Hypothalamus (tissue), 51 donors: ENCODE measurements at regions not wholly inside any gene's neighbourhood (a gene's known extent, or its start where the extent isn't known, plus 50 kb on each side); places are given as distances from the start of the nearest gene placed in this dataset.
"Not testable (repeated sequence)": the region's sequence is repeated elsewhere in the genome, so short reads cannot be mapped to it uniquely, and the experiment has no call there.

Source experiments
- DNase-seq, 51 donors: peaks; one replicate each; lab custom pipeline; 2025; lab: John Stamatoyannopoulos, UW

DNA sequence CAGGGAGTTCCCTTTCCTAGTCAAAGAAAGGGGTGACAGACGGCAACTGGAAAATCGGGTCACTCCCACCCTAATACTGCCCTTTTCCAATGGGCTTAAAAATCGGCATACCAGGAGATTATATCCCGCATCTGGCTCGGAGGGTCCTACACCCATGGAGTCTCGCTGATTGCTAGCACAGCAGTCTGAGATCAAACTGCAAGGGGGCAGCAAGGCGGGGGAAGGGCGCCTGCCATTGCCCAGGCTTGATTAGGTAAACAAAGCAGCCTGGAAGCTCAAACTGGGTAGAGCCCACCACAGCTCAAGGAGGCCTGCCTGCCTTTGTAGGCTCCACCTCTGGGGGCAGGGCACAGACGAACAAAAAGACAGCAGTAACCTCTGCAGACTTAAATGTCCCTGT lies 831.3 kb downstream of the TTLL7 start:
- not testable (repeated sequence) for DNase-seq

GRCh38 chr1:83163879-83164475 lies 835.0 kb downstream of the TTLL7 start:
- peak in 1 of 51 donors; percentile 13 for DNase-seq

- DNase-seq, result not testable (repeated sequence)
Measured at GRCh38 chr1:83158924-83159323, 840.0 kb downstream of the TTLL7 start.

DNA sequence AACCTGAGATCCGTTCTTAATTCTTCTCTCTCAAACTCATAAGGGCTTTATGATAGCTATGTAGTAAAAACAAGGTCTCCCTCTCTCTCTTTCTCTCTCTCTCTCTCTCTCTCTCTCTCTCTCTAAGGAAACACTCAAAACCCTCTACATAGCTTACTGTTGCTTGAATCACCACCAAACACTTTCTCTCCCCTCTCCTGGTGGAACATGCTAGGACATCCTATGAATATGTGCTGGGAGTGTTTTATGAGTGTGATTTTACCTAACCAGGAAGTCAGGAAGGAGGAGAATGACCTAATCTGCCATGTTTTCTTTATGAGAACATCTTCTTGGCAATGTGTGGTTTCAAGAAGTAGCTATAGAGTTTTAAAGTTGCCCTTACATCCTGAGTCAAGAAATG lies 844.6 kb downstream of the TTLL7 start:
- not testable (repeated sequence) for DNase-seq

DNA sequence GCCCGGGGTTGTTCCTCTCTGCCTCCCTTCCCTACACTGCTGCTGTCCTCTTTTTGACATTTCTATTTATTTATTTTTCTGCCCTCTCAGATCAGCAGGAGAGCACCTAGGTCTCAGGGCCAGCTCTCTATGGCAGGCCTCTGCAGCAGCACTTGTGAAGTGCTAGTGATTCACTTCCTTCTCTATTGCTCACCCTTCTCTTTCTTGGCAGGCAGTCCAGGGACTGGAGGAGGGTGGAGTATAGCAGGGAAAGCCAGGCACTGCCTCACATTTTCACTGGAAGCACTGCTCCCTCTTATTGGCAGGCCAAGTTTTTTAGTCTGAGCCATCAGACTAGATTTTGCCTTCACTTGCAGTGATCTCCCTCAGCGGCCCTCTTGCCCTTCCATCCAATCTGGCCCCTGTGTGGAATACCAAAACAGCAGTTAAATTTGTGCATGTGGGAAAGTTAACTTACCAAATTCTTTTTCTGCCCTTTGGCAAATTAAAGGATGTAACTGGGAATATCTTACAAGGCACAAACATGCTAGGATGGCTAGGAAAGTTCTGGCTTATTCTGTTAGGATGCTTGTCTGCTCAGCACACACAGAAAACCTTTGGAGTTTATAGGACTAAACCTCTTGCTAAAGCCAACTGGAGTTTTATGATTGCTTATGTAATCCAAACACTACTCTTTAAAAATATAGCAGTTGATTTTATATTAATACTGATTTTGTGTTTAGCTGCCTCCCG lies 847.6 kb downstream of the TTLL7 start:
- peak in 3 of 51 donors; percentile 6 to 28 (median 6) for DNase-seq

GRCh38 chr1:83150479-83150878 lies 848.5 kb downstream of the TTLL7 start:
- not testable (repeated sequence) for DNase-seq

GRCh38 chr1:83145820-83146219 lies 853.1 kb downstream of the TTLL7 start:
- DNase-seq, result not testable (repeated sequence)

DNA sequence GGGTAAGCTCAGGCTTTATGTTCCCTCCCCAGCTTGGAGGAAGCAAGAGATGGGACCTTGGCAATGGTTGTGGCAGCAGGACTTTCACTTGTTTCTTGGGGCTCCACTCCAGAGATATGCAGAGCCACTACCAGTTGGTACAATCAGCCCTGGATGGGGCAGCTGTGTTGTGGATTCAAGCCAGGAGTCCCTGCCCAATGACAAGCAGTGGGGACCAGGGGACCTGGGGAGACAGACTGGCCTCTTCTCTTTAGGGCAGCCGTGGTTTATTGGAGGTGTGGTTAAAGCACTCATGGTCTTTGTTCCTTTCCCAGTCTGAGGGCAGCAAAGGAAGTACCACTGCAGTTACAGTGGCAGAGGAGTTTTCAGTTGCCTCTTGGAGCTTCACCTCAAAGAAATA lies 856.1 kb downstream of the TTLL7 start:
- not testable (repeated sequence) for DNase-seq

- not testable (repeated sequence) for DNase-seq
Measured at GRCh38 chr1:83135524-83136157, 863.3 kb downstream of the TTLL7 start.

DNA sequence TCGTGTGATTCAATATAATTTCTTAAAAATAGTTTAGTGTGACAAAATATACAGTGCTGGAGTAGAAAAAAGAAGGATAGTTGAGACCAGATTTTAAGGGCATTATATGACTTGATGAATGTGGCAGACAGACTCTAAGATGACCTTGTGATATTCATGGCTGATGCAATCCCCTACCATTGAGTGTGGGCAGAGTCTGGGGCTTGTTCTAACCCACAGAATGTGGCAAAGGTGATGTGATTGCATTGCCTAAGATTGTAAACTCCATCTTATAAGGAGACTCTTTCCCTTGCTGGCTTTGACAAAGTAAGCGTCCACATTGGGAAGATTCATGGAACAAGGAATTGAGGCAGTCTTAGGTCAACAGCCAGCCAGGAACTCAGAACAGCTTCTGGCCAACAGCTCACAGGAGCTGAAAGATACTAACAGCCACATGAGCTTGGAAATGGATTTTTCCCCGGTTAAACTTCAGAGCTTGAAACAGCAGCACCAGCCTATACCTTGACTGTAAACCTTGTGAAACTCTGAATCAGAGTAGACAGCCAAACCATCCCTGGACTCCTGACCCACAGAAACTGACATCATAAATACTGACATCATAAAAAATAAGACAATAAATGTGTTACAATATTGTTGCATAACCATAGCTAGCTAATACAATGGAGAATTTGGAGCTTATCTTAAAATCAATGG lies 864.5 kb downstream of the TTLL7 start:
- not testable (repeated sequence) for DNase-seq

- DNase-seq, result no peak
Measured at GRCh38 chr1:83131692-83131955, 867.3 kb downstream of the TTLL7 start.

GRCh38 chr1:83130886-83131691 lies 867.8 kb downstream of the TTLL7 start:
- DNase-seq, result no peak

DNA sequence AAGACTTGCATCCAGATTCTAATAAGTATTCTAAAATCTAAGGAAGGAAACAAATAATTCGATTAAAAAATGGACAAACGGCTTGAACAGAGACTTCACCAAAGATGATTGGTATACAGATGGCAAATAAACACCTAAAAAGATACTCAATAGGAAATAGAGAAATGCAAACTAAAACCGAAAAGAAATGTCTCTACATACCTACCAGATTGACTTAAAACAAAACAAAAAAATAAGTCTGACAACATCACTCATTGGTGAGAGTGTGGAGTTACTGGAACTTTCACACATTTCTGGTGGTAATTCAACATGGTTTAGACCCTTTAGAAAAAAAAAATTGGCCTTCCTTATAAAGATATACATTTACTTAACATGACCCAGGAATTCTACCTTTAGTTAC lies 869.8 kb downstream of the TTLL7 start:
- DNase-seq, result no peak

- no peak for DNase-seq
Measured at GRCh38 chr1:83125456-83125855, 873.5 kb downstream of the TTLL7 start.

DNA sequence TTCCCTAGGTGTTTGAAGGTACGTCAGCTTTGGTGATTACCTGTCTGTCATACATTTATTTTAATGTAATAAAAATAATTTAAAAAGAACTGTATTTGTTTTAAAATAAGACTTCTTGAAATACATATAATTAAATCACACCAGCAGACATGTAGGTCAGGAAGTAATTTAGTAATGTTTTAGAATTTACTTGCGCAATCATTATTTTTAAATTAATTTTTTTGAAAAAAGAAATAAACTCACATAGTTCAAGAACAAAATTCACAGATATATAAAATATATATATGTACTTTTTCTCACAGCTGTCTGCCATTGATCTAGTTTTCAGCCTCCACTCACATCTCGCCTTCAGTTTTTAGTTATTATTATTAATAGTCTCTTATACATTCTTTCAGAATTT lies 875.9 kb downstream of the TTLL7 start:
- no peak for DNase-seq

- DNase-seq, result no peak
Measured at GRCh38 chr1:83118472-83118871, 880.5 kb downstream of the TTLL7 start.

DNA sequence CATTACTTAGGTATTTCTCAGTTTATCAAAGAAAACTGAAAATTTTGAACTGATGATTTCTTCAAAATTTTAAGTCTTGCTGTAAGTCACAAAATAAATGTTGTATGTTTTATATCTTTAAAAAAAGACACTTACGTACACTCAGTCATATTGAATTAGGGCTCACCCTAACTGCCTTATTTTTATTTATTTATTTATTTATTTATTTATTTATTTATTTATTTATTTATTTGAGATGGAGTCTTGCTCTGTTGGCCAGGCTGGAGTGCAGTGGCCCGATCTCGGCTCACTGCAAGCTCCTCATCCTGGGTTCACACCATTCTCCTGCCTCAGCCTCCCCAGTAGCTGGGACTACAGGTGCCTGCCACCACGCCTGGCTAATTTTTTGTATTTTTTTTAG lies 881.9 kb downstream of the TTLL7 start:
- DNase-seq, result not testable (repeated sequence)

DNA sequence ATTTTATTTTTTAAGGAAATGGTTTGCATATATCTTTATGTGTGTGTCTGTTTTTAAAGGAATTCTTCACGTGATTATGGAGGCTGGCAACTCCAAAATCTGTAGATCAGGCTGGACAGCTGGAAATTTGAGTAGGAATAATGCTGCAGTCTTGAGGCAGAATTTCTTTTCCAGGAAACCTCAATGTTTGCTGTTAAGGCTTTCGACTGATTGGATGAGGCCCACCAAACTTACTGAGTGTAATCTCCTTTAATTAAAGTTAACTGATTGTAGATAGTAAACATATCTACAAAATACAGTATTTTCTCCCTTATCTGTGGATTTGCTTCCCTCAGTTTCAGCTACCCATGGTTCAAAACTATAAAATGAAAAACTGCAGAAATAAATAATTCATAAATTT lies 883.1 kb downstream of the TTLL7 start:
- no peak for DNase-seq

DNA sequence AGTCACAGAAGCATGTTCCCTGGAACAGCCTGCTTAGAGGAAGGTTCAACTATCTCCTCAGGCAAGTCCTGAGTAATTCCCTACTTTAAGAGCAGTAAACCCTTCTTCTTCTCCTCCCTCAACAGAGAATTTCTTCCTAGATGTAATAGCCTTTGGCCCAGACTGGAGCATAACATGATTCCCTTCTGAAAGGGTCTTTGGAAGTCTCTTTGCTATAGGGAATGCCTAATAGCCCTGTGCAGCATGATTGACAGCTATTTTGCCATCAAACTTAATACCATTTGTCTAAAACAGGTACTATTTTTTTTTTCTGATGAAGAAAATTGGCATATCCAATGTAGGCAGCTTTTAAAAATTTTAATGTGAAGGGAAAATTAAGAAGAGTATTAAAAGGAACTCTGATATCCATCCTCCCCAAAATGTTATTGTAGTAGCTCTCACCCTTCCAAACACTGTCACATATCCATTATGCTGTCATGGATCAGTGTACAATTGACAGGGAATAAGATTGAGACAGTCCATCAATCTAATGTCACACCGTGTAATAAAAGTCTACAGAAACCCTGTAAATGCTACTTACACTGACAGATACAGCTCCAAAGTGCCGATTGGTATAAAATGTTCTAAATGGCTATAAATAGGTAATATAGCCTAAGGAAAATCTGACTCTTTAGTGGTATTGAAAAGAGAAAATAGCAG lies 884.6 kb downstream of the TTLL7 start:
- DNase-seq, result no peak

DNA sequence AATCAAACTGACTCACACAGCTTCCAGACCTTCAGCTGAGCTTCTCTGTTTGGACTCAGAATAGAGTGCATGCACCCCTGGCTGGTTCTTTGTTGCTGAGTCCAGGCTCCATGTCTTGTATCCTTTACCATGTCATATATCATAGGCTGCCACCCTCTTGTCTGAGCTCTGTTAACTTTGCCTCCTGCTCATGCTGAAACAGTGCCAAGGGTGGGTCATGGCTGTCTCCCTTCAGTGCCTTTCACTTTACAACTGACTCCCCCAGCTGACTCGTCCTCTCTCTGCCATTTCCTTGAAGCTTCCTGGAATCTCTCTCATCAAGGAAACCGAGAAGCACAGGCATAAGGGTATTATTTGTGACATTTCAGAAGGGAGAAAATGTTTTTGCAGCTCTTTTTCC lies 885.3 kb downstream of the TTLL7 start:
- DNase-seq, result no peak
